Liver (tissue), 3 donors: ENCODE measurements at regions not wholly inside any gene's neighbourhood (a gene's known extent, or its start where the extent isn't known, plus 50 kb on each side); places are given as distances from the start of the nearest gene placed in this dataset.

ENCODE experiments used
- GABPA ChIP-seq, 2 donors: IDR thresholded peaks in 1 of 2; conservative IDR thresholded peaks in 1 of 2; 2 replicates each; pipeline ENCODE4 v1.6.1; 2016; ENCODE audit warnings: antibody characterized with exemption in 2 of 2, mild to moderate bottlenecking in 1 of 2, moderate library complexity in 1 of 2
- TF ChIP-seq, protein P1 (sequence below): fragments of 150-350 bp; IDR thresholded peaks from 2 replicates; pipeline ENCODE4 v1.5.1; 2017; ENCODE audit warnings: improper control_type of control experiment, low read depth, low read length; ENCODE audit not compliant: missing input control
- donor health status: healthy.
- donor health status: healthy.

- TF ChIP-seq, protein P1, sequence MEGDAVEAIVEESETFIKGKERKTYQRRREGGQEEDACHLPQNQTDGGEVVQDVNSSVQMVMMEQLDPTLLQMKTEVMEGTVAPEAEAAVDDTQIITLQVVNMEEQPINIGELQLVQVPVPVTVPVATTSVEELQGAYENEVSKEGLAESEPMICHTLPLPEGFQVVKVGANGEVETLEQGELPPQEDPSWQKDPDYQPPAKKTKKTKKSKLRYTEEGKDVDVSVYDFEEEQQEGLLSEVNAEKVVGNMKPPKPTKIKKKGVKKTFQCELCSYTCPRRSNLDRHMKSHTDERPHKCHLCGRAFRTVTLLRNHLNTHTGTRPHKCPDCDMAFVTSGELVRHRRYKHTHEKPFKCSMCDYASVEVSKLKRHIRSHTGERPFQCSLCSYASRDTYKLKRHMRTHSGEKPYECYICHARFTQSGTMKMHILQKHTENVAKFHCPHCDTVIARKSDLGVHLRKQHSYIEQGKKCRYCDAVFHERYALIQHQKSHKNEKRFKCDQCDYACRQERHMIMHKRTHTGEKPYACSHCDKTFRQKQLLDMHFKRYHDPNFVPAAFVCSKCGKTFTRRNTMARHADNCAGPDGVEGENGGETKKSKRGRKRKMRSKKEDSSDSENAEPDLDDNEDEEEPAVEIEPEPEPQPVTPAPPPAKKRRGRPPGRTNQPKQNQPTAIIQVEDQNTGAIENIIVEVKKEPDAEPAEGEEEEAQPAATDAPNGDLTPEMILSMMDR, result no peak
- TF ChIP-seq GABPA (IDR thresholded peaks at IDR 0.05 in 1 of 2, conservative IDR thresholded peaks at IDR 0.05 in 1 of 2), result no peak
These were observed 460.1 kb upstream of the NCAM2 start for GRCh38 chr21:20538039-20538658.
